T-helper 1 cell treated with Interleukin-12 subunit alpha and Interleukin-12 subunit beta and Interleukin-4 antibody, amounts not matched to agents 30 μg/mL and 1 μg/mL, for 36 hours (primary cell): ENCODE measurements at regions not wholly inside any gene's neighbourhood (a gene's known extent, or its start where the extent isn't known, plus 50 kb on each side); places are given as distances from the start of the nearest gene placed in this dataset.
"Not testable (repeated sequence)": the region's sequence is repeated elsewhere in the genome, so short reads cannot be mapped to it uniquely, and the experiment has no call there.

Source experiments
- H3K27ac Mint-ChIP-seq: one replicate; pipeline ENCODE4 v1.8.0; 2021; ENCODE audit warnings: mild to moderate bottlenecking, mixed read lengths
- H3K27me3 Mint-ChIP-seq: one replicate; pipeline ENCODE4 v1.8.0; 2021; ENCODE audit warnings: low read depth, mixed read lengths
- H3K36me3 Mint-ChIP-seq: one replicate; pipeline ENCODE4 v1.8.0; 2021; ENCODE audit warnings: low read depth, mixed read lengths
- H3K4me1 Mint-ChIP-seq: one replicate; pipeline ENCODE4 v1.8.0; 2021; ENCODE audit warnings: low read depth, mixed read lengths
- H3K4me3 Mint-ChIP-seq: one replicate; pipeline ENCODE4 v1.8.0; 2021; ENCODE audit warnings: mild to moderate bottlenecking, moderate library complexity, mixed read lengths
- H3K9me3 Mint-ChIP-seq: one replicate; pipeline ENCODE4 v1.8.0; 2021; ENCODE audit warnings: mixed read lengths

DNA sequence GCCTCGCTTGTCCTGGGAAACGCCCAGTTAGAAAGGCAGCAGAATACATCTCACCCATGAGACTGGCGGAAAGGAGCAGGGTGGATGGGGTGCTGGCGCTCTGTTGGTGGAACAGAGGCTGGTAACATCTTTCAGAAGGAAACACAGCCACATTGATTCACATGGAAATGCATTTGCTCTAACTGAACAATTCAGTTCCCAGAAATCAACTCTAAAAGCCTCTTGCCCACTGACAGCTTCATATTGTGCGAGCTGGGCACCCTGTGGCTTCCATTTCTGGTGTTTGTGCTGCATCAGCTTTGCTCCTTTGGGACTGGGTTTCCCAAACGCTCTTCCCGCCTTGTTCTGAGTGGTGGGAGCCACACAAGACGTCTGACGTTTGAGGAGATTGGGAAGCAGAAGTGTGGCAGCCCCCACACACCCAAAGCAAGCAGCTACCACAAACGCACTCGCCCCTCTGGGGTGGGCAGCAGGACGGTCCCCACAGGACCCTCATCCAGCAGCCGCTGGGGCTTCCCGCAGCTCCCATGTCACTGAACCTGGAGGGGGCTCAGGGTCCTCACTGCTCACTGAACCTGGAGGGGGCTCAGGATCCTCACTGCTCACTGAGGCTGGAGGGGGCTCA is 229.5 kb downstream of the ERMARD start:
- H3K27me3 Mint-ChIP-seq = no peaks in the 10 kb centered on the region

DNA sequence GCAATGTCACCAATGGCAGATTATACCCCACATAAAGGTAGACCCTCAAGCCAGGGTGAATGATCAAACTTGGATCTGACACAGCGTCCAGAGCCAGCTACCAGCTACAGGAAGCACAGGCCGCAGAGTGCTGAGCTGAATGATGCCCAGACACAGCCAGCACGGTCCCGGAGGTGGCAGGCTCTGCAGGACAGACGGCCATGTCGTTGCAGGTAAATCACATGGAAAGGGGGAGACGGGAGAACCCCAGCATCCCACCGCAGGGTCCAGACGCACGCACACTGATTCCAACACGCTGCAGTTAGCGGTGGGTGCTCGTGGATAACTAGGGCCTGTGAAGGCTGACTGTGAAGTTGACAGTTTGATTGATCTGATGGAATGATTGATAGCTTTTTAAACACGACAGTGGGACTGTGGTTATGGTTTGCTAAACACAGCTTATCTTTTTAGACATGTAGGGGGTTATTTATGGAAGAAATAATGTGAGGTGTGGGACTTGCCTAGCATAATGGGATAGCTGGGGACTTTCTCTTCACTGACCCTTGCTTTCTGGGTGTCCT is 228.5 kb downstream of the ERMARD start:
- H3K27me3 Mint-ChIP-seq = no peaks in the 10 kb centered on the region
- no peaks in the 10 kb centered on the region for H3K4me1 Mint-ChIP-seq
- H3K9me3 Mint-ChIP-seq = no peaks in the 10 kb centered on the region
- H3K4me3 Mint-ChIP-seq = no peak overlapping the region
- H3K36me3 Mint-ChIP-seq = no peaks in the 10 kb centered on the region
- no peak overlapping the region for H3K27ac Mint-ChIP-seq

More for the DNA sequence above, 229.5 kb downstream of the ERMARD start:
- Mint-ChIP-seq H3K27ac (no peak overlapping the region), H3K4me3 (no peak overlapping the region), H3K9me3 (no peaks in the 10 kb centered on the region), H3K4me1 (no peaks in the 10 kb centered on the region), H3K36me3 (no peaks in the 10 kb centered on the region)

DNA sequence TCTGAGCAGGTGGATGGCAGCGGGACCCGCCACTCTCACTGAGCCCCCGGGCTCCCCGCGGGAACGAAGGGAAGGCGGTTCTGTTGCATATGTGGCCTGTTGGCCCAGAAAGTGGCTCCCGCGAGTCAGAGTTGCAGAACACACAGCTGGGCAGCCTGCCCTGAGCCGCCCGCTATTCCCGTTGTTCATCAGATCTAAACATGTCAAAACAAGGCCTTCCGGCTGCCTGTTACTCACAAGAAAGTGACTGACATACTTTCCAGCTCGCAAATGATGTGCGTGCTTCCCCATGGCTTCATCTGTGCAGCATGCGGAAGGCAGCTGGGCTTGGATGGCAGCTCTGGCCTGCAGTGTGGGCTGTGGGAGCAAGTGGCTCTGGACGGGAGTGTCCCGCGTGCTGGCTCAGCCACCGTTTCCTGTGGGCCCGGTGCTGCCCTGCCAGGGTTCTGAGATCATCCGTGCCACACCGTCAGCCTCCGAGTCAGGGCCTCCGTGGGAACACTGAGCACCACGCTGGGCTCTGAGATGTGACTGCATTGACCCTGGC is 227.3 kb downstream of the ERMARD start:
- H3K27me3 Mint-ChIP-seq = no peaks in the 10 kb centered on the region
- H3K4me3 Mint-ChIP-seq = no peak overlapping the region
- no peaks in the 10 kb centered on the region for H3K9me3 Mint-ChIP-seq
- H3K4me1 Mint-ChIP-seq = no peaks in the 10 kb centered on the region
- no peaks in the 10 kb centered on the region for H3K36me3 Mint-ChIP-seq
- H3K27ac Mint-ChIP-seq = no peak overlapping the region

DNA sequence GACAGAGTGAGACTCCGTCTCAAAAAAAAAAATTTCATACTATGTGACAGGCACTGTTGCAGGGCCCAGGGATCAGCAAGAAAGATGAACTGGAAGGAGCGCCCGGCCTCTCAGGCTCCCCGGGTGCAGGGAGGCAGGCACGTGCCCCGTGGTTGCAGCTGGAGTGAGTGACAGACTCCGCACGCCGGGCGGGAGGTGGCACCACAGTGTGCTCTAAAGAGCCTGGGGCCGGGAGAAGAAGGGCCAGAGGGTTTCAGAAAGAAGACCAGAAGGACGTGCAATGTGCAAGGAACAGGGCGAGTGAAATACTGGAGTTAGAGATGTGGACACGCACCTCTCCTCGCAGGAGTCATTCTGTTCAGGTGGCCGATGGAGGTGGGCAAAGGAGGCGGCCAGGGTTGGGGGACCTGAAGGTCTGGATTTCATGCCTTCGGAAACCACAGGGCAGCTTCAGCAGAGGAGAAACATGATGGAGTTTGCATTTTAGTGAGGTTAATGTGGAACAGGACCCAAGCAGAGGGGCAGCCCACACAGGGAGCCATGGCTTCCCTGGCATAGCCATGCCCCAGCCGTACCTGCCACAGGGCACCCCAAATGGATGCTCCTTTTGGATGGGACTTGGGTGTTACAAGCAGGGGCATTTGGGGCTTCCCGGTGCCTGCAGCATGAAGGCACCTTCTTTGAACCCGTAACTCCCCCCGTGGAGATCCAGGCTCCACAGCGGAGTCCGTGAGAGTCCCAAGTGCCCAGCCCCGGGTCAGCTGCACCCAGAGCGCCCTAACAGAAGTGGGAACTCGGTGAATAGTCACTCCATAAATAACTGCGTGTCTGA is 226.2 kb downstream of the ERMARD start:
- Mint-ChIP-seq H3K4me1 (no peaks in the 10 kb centered on the region), H3K4me3 (no peak overlapping the region), H3K9me3 (no peaks in the 10 kb centered on the region), H3K27me3 (no peaks in the 10 kb centered on the region), H3K36me3 (no peaks in the 10 kb centered on the region), H3K27ac (no peak overlapping the region)

DNA sequence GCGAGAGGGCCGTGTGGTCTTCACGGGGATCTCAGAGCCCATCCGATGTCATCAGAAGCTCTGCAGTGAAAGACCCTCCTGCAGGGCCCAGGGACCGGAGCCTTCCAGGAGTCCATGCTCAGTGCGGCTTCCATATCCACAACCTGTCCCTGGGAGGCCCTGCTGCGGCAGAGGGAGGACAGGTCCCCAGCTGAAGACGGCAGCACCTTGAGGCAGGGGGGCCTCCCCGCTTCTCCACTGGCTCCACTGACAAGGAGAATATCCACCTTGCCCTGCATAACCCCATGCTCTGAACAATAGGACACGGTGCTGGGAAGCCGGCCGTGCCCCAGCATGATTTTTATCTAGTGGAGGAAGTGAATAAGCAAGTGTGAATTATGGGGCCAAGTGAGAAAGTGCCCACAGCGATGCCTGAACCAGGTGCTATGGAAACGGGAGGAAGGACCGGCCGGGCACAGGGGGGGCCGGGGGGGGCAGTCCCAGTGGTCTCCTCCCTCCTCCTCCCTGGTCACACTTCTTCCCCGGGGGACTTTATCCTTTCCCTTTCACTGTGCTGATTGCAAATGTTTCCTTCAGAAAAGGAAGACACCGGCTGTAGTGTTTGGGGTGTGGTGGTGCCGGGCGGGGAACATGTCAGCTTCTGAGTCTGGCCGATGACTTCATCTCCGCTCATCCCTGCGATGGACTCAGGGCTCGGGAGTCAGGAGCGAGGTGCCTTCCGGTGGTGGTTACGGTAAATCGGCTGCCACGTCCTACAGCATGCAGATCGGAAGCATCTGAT is 225.1 kb downstream of the ERMARD start:
- H3K4me3 Mint-ChIP-seq = no peak overlapping the region

DNA sequence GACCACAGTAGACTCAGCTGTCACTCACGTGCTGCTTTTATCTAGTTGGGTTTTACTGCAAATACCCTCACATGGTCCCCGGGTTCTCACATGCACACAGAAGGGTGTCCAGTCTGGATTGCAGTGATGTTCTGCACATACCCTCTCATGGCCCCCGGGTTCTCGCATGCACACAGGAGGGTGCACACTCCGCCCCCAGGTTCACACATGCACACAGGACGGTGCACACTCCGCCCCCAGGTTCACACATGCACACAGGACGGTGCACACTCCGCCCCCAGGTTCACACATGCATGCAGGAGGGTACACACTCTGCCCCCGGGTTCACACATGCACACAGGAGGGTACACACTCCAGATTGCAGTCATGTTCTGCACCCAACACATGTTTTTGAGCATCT is 224.3 kb downstream of the ERMARD start:
- Mint-ChIP-seq H3K4me3 (no peak overlapping the region), H3K27ac (no peak overlapping the region)

More for the DNA sequence above, 225.1 kb downstream of the ERMARD start:
- no peaks in the 10 kb centered on the region for H3K9me3 Mint-ChIP-seq
- H3K27ac Mint-ChIP-seq = no peak overlapping the region
- H3K4me1 Mint-ChIP-seq = no peaks in the 10 kb centered on the region
- H3K36me3 Mint-ChIP-seq = no peaks in the 10 kb centered on the region
- H3K27me3 Mint-ChIP-seq = no peaks in the 10 kb centered on the region

DNA sequence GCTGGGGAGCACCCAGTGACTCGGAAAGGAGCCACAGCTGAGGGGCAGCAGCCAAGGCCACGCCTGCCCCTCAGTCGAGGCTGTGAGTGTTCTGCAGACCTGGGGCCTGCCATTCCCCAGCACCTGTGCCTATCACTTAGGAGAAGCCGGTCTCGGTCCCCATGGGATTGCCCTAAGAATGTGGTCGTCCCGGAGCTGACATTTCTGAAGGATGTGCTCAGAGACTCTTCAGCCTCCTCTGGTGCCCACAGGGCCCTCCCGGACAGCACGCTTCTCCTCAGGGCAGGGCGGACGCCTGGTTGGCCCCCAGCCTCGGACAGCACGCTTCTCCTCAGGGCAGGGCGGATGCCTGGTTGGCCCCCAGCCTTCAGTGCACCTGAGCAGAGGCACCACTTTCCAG is 223.9 kb downstream of the ERMARD start:
- no peaks in the 10 kb centered on the region for H3K9me3 Mint-ChIP-seq
- H3K27ac Mint-ChIP-seq = no peak overlapping the region
- H3K27me3 Mint-ChIP-seq = no peaks in the 10 kb centered on the region
- H3K4me1 Mint-ChIP-seq = no peaks in the 10 kb centered on the region
- H3K4me3 Mint-ChIP-seq = no peak overlapping the region
- no peaks in the 10 kb centered on the region for H3K36me3 Mint-ChIP-seq

More for the DNA sequence above, 224.3 kb downstream of the ERMARD start:
- H3K4me1 Mint-ChIP-seq = no peaks in the 10 kb centered on the region
- no peaks in the 10 kb centered on the region for H3K27me3 Mint-ChIP-seq
- no peaks in the 10 kb centered on the region for H3K36me3 Mint-ChIP-seq
- no peaks in the 10 kb centered on the region for H3K9me3 Mint-ChIP-seq

DNA sequence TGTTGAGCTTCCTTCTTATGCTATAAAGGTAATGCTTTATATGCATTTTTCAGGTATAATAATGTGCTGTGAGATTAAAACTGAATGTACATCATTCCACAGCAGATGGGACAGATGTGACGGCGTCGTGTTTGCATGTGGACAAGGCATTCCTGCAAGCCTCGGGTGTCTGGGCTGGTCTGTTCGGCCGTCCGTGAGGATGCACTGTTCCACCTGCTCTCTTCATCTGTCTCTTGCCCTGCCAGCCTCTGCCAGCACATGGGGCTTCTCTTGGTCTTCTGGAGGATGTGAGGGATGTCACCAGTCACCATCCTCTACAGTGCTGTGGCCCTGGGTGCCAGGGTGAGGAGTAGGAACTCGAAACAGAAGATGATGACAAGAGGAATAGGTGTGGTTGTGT is 223.2 kb downstream of the ERMARD start:
- no peaks in the 10 kb centered on the region for H3K9me3 Mint-ChIP-seq
- no peaks in the 10 kb centered on the region for H3K27me3 Mint-ChIP-seq
- H3K27ac Mint-ChIP-seq = no peak overlapping the region

DNA sequence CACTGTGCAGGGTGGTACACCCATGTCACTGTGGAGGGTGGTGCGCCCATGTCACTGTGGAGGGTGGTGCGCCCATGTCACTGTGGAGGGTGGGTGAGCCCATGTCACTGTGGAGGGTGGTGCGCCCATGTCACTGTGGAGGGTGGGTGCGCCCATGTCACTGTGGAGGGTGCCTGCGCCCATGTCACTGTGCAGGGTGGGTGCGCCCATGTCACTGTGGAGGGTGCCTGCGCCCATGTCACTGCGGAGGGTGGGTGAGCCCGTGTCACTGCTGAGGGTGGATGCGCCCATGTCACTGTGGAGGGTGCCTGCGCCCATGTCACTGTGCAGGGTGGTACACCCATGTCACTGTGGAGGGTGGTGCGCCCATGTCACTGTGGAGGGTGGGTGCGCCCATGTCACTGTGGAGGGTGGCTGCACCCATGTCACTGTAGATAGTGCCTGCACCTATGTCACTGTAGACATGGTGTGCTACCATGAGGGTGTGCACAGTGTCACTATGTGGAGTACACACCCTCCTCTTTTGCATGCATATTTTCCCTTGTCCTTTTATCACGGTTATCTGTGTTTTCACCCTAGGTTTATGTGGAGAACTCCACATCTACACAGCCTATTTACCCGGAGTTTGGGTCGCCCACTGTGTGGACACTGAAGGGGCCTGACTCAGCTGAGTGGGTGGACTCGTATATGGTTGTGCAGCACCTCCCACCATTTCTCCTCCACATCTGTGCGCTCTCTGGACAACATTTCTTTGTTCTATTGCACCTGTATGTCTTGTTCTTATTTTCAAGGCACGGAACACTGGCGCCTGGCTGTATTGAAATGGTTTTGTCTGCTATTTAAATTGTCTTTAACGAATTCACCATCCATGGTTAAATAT is 222.4 kb downstream of the ERMARD start:
- H3K4me3 Mint-ChIP-seq, H3K27me3 Mint-ChIP-seq, H3K9me3 Mint-ChIP-seq, H3K27ac Mint-ChIP-seq, H3K36me3 Mint-ChIP-seq, H3K4me1 Mint-ChIP-seq: not testable (repeated sequence)

More for the DNA sequence above, 223.2 kb downstream of the ERMARD start:
- no peaks in the 10 kb centered on the region for H3K4me1 Mint-ChIP-seq
- H3K4me3 Mint-ChIP-seq = no peak overlapping the region
- no peaks in the 10 kb centered on the region for H3K36me3 Mint-ChIP-seq

DNA sequence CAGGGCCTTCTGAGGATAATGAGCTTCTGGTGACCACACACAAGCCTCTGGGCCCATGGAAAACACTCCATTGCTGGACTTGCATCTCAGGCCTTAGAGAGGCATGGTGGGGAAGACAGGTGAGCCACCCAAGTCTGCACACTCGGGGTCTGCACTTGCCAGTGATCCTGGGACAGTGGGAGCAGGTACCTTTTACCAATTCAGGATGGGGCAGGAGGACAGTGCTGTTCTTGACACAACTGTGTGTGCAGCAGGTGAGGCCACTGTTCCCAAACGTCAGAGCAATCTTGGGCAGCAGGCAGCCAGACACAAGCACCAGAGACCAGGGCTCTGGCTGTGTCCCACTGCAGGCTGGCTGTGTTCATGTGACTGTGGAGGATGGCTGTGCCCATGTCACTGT is 221.3 kb downstream of the ERMARD start:
- H3K9me3 Mint-ChIP-seq = no peaks in the 10 kb centered on the region
- no peaks in the 10 kb centered on the region for H3K4me1 Mint-ChIP-seq
- no peak overlapping the region for H3K27ac Mint-ChIP-seq
- no peak overlapping the region for H3K4me3 Mint-ChIP-seq
- no peaks in the 10 kb centered on the region for H3K27me3 Mint-ChIP-seq
- H3K36me3 Mint-ChIP-seq = no peaks in the 10 kb centered on the region

DNA sequence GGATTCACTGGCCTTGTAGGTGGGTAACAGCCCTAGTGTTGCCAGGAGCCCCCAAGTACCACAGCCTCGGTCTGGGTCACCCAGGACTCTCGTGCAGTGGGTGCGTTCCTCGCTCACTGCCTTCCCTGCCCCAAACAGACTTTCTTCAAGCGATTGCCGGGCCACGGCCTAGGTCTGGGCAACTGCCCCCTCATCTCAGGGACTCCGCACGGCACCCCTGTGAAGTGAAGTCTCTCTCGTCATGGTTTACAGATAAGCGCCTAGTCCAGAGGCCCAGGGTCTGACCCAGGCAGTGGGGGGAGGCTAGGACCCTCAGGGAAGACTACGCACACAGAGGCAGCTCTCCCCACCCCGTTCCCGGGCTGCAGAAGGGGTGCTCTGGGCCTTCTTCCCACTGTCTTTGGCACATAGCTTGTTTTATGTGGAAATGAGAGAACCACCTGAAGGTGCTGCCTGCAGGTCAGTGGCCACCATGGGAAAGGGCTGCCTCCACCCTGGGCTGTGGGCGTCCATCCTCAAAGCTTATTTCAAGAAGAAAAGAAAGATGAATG is 220.8 kb downstream of the ERMARD start:
- Mint-ChIP-seq H3K36me3 (no peaks in the 10 kb centered on the region), H3K4me3 (no peak overlapping the region), H3K9me3 (no peaks in the 10 kb centered on the region), H3K4me1 (no peaks in the 10 kb centered on the region), H3K27ac (no peak overlapping the region), H3K27me3 (no peaks in the 10 kb centered on the region)

DNA sequence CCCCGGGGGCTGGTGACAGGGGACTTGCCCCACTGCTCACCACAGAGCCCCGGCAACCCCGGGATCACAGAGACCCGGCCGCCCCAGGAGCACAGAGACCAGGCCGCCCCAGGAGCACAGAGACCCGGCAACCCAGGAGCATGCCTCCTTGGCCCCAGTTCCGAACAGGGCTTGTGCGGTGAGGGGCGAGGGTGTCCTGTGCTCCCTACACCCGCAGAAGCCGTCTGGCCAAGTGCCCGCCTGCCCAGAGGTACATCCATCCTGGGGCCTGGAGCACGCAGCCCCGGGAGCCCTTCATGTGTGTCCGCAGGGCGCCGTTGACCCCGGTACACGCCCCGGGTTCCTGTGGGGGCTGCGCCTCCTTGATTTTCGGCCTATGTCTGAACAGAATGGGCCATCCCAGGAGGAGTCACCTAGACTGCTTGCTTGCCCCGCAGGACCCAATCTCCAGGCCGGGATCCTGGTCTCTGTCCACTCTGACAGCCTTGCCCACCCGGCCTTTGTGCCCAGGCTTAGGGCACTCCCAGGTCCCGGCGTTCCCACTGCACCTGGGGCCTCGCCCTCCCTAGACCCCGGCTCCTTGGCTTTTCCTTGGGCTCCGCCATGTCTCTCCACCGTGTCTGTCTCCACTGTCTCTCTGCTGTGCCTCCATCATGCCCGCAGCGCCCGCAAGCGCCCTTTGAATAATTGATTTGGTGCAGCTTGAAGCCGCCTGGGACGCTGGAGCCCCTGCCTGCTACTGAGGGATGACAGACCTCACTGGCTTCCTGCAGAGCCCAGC is 219.8 kb downstream of the ERMARD start:
- no peaks in the 10 kb centered on the region for H3K36me3 Mint-ChIP-seq
- H3K27ac Mint-ChIP-seq = no peak overlapping the region

More for the DNA sequence above, 219.8 kb downstream of the ERMARD start:
- Mint-ChIP-seq H3K4me1 (no peaks in the 10 kb centered on the region), H3K4me3 (no peak overlapping the region), H3K9me3 (no peaks in the 10 kb centered on the region), H3K27me3 (no peaks in the 10 kb centered on the region)
